ENCODE measurements at regions not wholly inside any gene's neighbourhood (a gene's known extent, or its start where the extent isn't known, plus 50 kb on each side); places are given as distances from the start of the nearest gene placed in this dataset.
"Not testable (repeated sequence)": the region's sequence is repeated elsewhere in the genome, so short reads cannot be mapped to it uniquely, and the experiment has no call there.

GRCh38 chr13:53101883-53102282 is 73.3 kb downstream of the OLFM4 start:
- H3K27ac Mint-ChIP-seq: no peak overlapping the region
- DNase-seq (no peak), ATAC-seq (replicated peaks in 1 of 2) (no peak)
- H3K27me3 Mint-ChIP-seq (ENCODE audit: low read depth): peaks cover 7% of the 10 kb centered on the region
- H3K9me3 Mint-ChIP-seq: peaks cover 0 to 2% of the 10 kb centered on the region in 2 donors
- H3K4me1 Mint-ChIP-seq (ENCODE audit: low read depth): no peaks in the 10 kb centered on the region
- H3K4me3 Mint-ChIP-seq: no peak overlapping the region
- H3K36me3 Mint-ChIP-seq (ENCODE audit: insufficient read depth in 2 of 2): peaks cover 0 to 1% of the 10 kb centered on the region in 2 donors

- ATAC-seq (replicated peaks in 1 of 2) (no peak), DNase-seq (no peak)
- Mint-ChIP-seq H3K36me3 (ENCODE audit: insufficient read depth in 2 of 2) (no peaks in the 10 kb centered on the region), H3K4me1 (ENCODE audit: low read depth) (no peaks in the 10 kb centered on the region), H3K27ac (no peak overlapping the region), H3K9me3 (peaks cover 0 to 2% of the 10 kb centered on the region in 2 donors), H3K27me3 (ENCODE audit: low read depth) (peaks cover 7% of the 10 kb centered on the region), H3K4me3 (no peak overlapping the region)
Observed at GRCh38 chr13:53104136-53104535, 75.5 kb downstream of the OLFM4 start.

GRCh38 chr13:53105477-53105876 is 76.9 kb downstream of the OLFM4 start:
- H3K27me3 Mint-ChIP-seq (ENCODE audit: low read depth): no peaks in the 10 kb centered on the region
- no peak overlapping the region for H3K27ac Mint-ChIP-seq
- H3K36me3 Mint-ChIP-seq (ENCODE audit: insufficient read depth in 2 of 2): no peaks in the 10 kb centered on the region
- DNase-seq (no peak), ATAC-seq (replicated peaks in 1 of 2) (no peak)
- no peak overlapping the region for H3K4me3 Mint-ChIP-seq
- H3K9me3 Mint-ChIP-seq: no peaks in the 10 kb centered on the region
- H3K4me1 Mint-ChIP-seq (ENCODE audit: low read depth): no peaks in the 10 kb centered on the region

GRCh38 chr13:53105890-53106289 is 77.3 kb downstream of the OLFM4 start:
- no peaks in the 10 kb centered on the region for H3K4me1 Mint-ChIP-seq (ENCODE audit: low read depth)

GRCh38 chr13:53110181-53110580 is 81.6 kb downstream of the OLFM4 start:
- H3K4me3 Mint-ChIP-seq: no peak overlapping the region
- no peak for ATAC-seq (replicated peaks in 1 of 2)
- H3K9me3 Mint-ChIP-seq: no peaks in the 10 kb centered on the region
- no peak overlapping the region for H3K27ac Mint-ChIP-seq
- no peaks in the 10 kb centered on the region for H3K27me3 Mint-ChIP-seq (ENCODE audit: low read depth)
- no peaks in the 10 kb centered on the region for H3K36me3 Mint-ChIP-seq (ENCODE audit: insufficient read depth in 2 of 2)
- H3K4me1 Mint-ChIP-seq (ENCODE audit: low read depth): no peaks in the 10 kb centered on the region
- DNase-seq: no peak

More at GRCh38 chr13:53105890-53106289, 77.3 kb downstream of the OLFM4 start:
- Mint-ChIP-seq H3K36me3 (ENCODE audit: insufficient read depth in 2 of 2) (no peaks in the 10 kb centered on the region), H3K4me3 (no peak overlapping the region), H3K9me3 (no peaks in the 10 kb centered on the region), H3K27ac (no peak overlapping the region), H3K27me3 (ENCODE audit: low read depth) (no peaks in the 10 kb centered on the region)
- no peak for DNase-seq
- no peak for ATAC-seq (replicated peaks in 1 of 2)

- no peaks in the 10 kb centered on the region for H3K27me3 Mint-ChIP-seq (ENCODE audit: low read depth)
- ATAC-seq (replicated peaks in 1 of 2) (no peak), DNase-seq (no peak)
- no peaks in the 10 kb centered on the region for H3K36me3 Mint-ChIP-seq (ENCODE audit: insufficient read depth in 2 of 2)
- no peak overlapping the region for H3K4me3 Mint-ChIP-seq
- no peak overlapping the region for H3K27ac Mint-ChIP-seq
- H3K9me3 Mint-ChIP-seq: no peaks in the 10 kb centered on the region
- H3K4me1 Mint-ChIP-seq (ENCODE audit: low read depth): no peaks in the 10 kb centered on the region
Observed at GRCh38 chr13:53110614-53111013, 82.0 kb downstream of the OLFM4 start.

GRCh38 chr13:53112522-53112921 is 83.9 kb downstream of the OLFM4 start:
- H3K36me3 Mint-ChIP-seq (ENCODE audit: insufficient read depth in 2 of 2): no peaks in the 10 kb centered on the region
- peaks cover 0 to 2% of the 10 kb centered on the region in 2 donors for H3K9me3 Mint-ChIP-seq
- H3K27me3 Mint-ChIP-seq (ENCODE audit: low read depth): no peaks in the 10 kb centered on the region
- no peak for ATAC-seq (replicated peaks in 1 of 2)
- no peak overlapping the region for H3K4me3 Mint-ChIP-seq
- DNase-seq: no peak
- no peaks in the 10 kb centered on the region for H3K4me1 Mint-ChIP-seq (ENCODE audit: low read depth)
- H3K27ac Mint-ChIP-seq: no peak overlapping the region

- not testable (repeated sequence) for H3K9me3 Mint-ChIP-seq; H3K4me3 Mint-ChIP-seq; H3K36me3 Mint-ChIP-seq (ENCODE audit: insufficient read depth in 2 of 2); ATAC-seq (replicated peaks in 1 of 2); H3K27ac Mint-ChIP-seq; H3K4me1 Mint-ChIP-seq (ENCODE audit: low read depth); H3K27me3 Mint-ChIP-seq (ENCODE audit: low read depth); DNase-seq
Observed at GRCh38 chr13:53117048-53117447, 88.4 kb downstream of the OLFM4 start.

GRCh38 chr13:53121131-53121773 is 92.6 kb downstream of the OLFM4 start:
- no peaks in the 10 kb centered on the region for H3K4me1 Mint-ChIP-seq (ENCODE audit: low read depth)
- ATAC-seq (replicated peaks in 1 of 2) (no peak), DNase-seq (no peak)
- H3K9me3 Mint-ChIP-seq: peaks cover 0 to 5% of the 10 kb centered on the region in 2 donors
- H3K4me3 Mint-ChIP-seq: no peak overlapping the region
- H3K36me3 Mint-ChIP-seq (ENCODE audit: insufficient read depth in 2 of 2): no peaks in the 10 kb centered on the region
- H3K27ac Mint-ChIP-seq: no peak overlapping the region
- H3K27me3 Mint-ChIP-seq (ENCODE audit: low read depth): no peaks in the 10 kb centered on the region

GRCh38 chr13:53121919-53122318 is 93.3 kb downstream of the OLFM4 start:
- peaks cover 0 to 3% of the 10 kb centered on the region in 2 donors for H3K9me3 Mint-ChIP-seq

GRCh38 chr13:53123536-53123935 is 94.9 kb downstream of the OLFM4 start:
- ATAC-seq (replicated peaks in 1 of 2): no peak
- Mint-ChIP-seq H3K27ac (no peak overlapping the region), H3K36me3 (ENCODE audit: insufficient read depth in 2 of 2) (no peaks in the 10 kb centered on the region), H3K9me3 (peaks cover 2% of the 10 kb centered on the region in 2 donors), H3K27me3 (ENCODE audit: low read depth) (no peaks in the 10 kb centered on the region), H3K4me1 (ENCODE audit: low read depth) (no peaks in the 10 kb centered on the region), H3K4me3 (no peak overlapping the region)
- DNase-seq: no peak

More at GRCh38 chr13:53121919-53122318, 93.3 kb downstream of the OLFM4 start:
- Mint-ChIP-seq H3K36me3 (ENCODE audit: insufficient read depth in 2 of 2) (no peaks in the 10 kb centered on the region), H3K27me3 (ENCODE audit: low read depth) (no peaks in the 10 kb centered on the region), H3K4me3 (no peak overlapping the region), H3K27ac (no peak overlapping the region), H3K4me1 (ENCODE audit: low read depth) (no peaks in the 10 kb centered on the region)
- ATAC-seq (replicated peaks in 1 of 2): no peak
- DNase-seq: no peak

- Mint-ChIP-seq H3K27ac (no peak overlapping the region), H3K27me3 (ENCODE audit: low read depth) (no peaks in the 10 kb centered on the region), H3K4me1 (ENCODE audit: low read depth) (no peaks in the 10 kb centered on the region), H3K4me3 (no peak overlapping the region), H3K36me3 (ENCODE audit: insufficient read depth in 2 of 2) (no peaks in the 10 kb centered on the region), H3K9me3 (peaks cover 0 to 2% of the 10 kb centered on the region in 2 donors)
- DNase-seq (no peak), ATAC-seq (replicated peaks in 1 of 2) (no peak)
Observed at GRCh38 chr13:53124623-53125022, 96.0 kb downstream of the OLFM4 start.

GRCh38 chr13:53126841-53127245 is 98.2 kb downstream of the OLFM4 start:
- Mint-ChIP-seq H3K36me3 (ENCODE audit: insufficient read depth in 2 of 2) (no peaks in the 10 kb centered on the region), H3K4me1 (ENCODE audit: low read depth) (no peaks in the 10 kb centered on the region), H3K4me3 (no peak overlapping the region), H3K9me3 (peaks cover 0 to 4% of the 10 kb centered on the region in 2 donors), H3K27ac (no peak overlapping the region), H3K27me3 (ENCODE audit: low read depth) (no peaks in the 10 kb centered on the region)
- DNase-seq: no peak
- no peak for ATAC-seq (replicated peaks in 1 of 2)

- no peaks in the 10 kb centered on the region for H3K27me3 Mint-ChIP-seq (ENCODE audit: low read depth)
- H3K9me3 Mint-ChIP-seq: peaks cover 4% of the 10 kb centered on the region in 2 donors
- no peak for DNase-seq
- no peak overlapping the region for H3K27ac Mint-ChIP-seq
- no peak for ATAC-seq (replicated peaks in 1 of 2)
- no peaks in the 10 kb centered on the region for H3K36me3 Mint-ChIP-seq (ENCODE audit: insufficient read depth in 2 of 2)
- no peaks in the 10 kb centered on the region for H3K4me1 Mint-ChIP-seq (ENCODE audit: low read depth)
- no peak overlapping the region for H3K4me3 Mint-ChIP-seq
Observed at GRCh38 chr13:53127373-53127772, 98.8 kb downstream of the OLFM4 start.

All from activated T-cell treated with anti-CD3 and anti-CD28 coated beads, Interleukin-2, amount 50 U/mL, for 72 hours (primary cell).